Activated T-helper 2 cell treated with anti-CD3 and anti-CD28 coated beads, Interferon-gamma antibody, Interleukin-2, Interleukin-4, amounts not matched to agents 10 μg/mL and 5 μg/mL and 100 μg/mL, durations not matched to agents 14 hours and 24 hours and 36 hours (primary cell): ENCODE measurements at regions not wholly inside any gene's neighbourhood (a gene's known extent, or its start where the extent isn't known, plus 50 kb on each side); places are given as distances from the start of the nearest gene placed in this dataset.

Experiments used
- DNase-seq: peaks from one replicate; pipeline ENCODE4 v3.0.0; 2021; ENCODE audit warnings: low spot score
- H3K27ac Mint-ChIP-seq: one replicate; pipeline ENCODE4 v1.8.0; 2021; ENCODE audit warnings: mixed read lengths
- H3K27me3 Mint-ChIP-seq: one replicate; pipeline ENCODE4 v1.8.0; 2021; ENCODE audit warnings: low read depth, mixed read lengths
- H3K36me3 Mint-ChIP-seq: one replicate; pipeline ENCODE4 v1.8.0; 2021; ENCODE audit warnings: low read depth, mixed read lengths
- H3K4me1 Mint-ChIP-seq: one replicate; pipeline ENCODE4 v1.8.0; 2021; ENCODE audit warnings: low read depth, mixed read lengths
- H3K4me3 Mint-ChIP-seq: one replicate; pipeline ENCODE4 v1.8.0; 2021; ENCODE audit warnings: low read depth, mild to moderate bottlenecking, moderate library complexity, mixed read lengths
- H3K9me3 Mint-ChIP-seq: one replicate; pipeline ENCODE4 v1.8.0; 2021; ENCODE audit warnings: mixed read lengths
- intact Hi-C: fragments of 100-400 bp; cut with micrococcal nuclease; formaldehyde crosslinking; loops from one replicate; pipeline ENCODE4 v1.15.1; 2023

- no peak for DNase-seq
- H3K4me1 Mint-ChIP-seq, result no peaks in the 10 kb centered on the region
- no peaks in the 10 kb centered on the region for H3K36me3 Mint-ChIP-seq
- no peaks in the 10 kb centered on the region for H3K9me3 Mint-ChIP-seq
- H3K4me3 Mint-ChIP-seq, result no peak overlapping the region
- no peak overlapping the region for H3K27ac Mint-ChIP-seq
- intact Hi-C loops, result no loop called here
- peaks cover 7% of the 10 kb centered on the region for H3K27me3 Mint-ChIP-seq
These were observed 114.4 kb upstream of the SLC22A23 start for GRCh38 chr6:3571250-3571681.

DNA sequence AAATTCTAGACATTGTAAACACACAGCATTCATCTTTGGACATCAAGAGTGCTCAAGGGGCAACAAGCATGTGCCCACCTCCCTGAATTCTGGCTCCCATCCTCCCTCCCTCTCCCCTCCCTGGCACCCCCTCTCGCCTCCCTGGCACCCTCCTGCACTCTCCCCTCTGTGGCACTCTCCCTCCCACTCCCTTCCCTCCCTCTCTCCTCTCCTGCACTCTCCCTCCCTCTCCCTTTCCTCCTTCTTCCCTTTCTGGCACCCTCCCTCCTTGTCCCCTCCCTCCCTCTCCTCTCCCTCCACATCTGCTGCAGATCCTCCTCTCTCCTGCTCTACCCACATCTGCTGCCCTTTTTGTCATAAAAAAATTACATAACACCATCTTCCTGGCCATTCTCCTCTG, 113.0 kb upstream of the SLC22A23 start:
- Mint-ChIP-seq H3K4me3 (no peak overlapping the region), H3K9me3 (no peaks in the 10 kb centered on the region), H3K4me1 (no peaks in the 10 kb centered on the region), H3K36me3 (no peaks in the 10 kb centered on the region), H3K27ac (no peak overlapping the region), H3K27me3 (peaks cover 7% of the 10 kb centered on the region)
- no peak for DNase-seq
- intact Hi-C loops, result no loop called here

DNA sequence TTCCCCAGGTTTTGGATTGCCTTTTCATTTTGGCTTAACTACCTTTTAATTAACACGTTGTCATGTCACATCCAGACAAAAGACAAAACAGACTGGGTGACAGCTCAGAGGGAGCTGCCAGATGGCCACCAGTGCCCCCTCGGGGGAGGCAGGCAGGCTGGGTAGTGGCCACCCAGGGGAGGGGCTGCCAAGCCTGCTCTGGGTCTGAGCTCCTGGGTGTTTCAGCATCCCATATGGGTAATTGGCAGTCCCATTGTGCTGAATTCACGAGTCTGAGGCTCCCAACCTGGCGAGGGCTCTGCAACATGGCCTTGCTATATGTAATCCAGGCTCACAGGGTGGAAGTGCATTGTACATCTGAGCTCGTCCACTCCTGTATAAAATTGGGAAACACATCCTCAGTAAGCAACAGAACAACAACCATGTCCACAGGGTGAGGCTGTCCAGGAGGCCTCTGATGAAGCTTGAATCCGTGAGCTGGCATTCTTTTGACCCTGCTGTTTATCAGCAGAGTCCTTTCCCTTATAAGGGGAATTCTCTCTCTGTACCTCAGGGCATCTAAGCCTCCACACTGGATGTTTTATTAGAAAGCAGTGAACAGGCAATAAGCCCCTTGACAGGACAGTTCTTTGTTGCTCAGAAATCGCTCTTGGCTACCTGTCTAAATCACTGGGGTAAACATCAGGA, 111.7 kb upstream of the SLC22A23 start:
- intact Hi-C loops, result no loop called here
- DNase-seq, result no peak
- Mint-ChIP-seq H3K36me3 (no peaks in the 10 kb centered on the region), H3K27me3 (peaks cover 4% of the 10 kb centered on the region), H3K27ac (no peak overlapping the region), H3K4me1 (no peaks in the 10 kb centered on the region), H3K4me3 (no peak overlapping the region), H3K9me3 (no peaks in the 10 kb centered on the region)

DNA sequence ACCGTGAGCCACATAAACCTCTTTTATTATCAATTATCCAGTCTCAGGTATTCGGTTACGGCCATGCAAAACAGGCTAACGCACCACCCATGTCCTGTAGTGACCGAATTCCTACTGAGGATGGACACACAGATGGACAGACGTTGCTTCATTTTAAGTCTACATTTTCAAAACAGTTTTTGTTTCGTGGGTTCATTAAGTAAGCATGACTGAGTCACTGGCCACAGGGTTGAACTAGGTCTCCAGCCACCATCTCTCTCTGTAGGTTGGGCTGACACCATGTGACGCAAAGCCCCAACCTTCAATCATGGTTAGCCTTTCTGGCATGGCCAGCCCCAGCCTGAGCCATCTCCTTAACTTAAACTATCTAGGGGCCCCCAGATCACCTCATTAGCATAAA, 110.0 kb upstream of the SLC22A23 start:
- no peaks in the 10 kb centered on the region for H3K4me1 Mint-ChIP-seq
- no peaks in the 10 kb centered on the region for H3K36me3 Mint-ChIP-seq
- no peak overlapping the region for H3K4me3 Mint-ChIP-seq
- H3K27me3 Mint-ChIP-seq, result peaks cover 2% of the 10 kb centered on the region
- intact Hi-C loops, result loop anchor here (2.0 kb wide), 1 partner anchor 54 kb away; no protein-coding TSS in a partner anchor
- DNase-seq, result no peak
- H3K9me3 Mint-ChIP-seq, result no peaks in the 10 kb centered on the region
- no peak overlapping the region for H3K27ac Mint-ChIP-seq

DNA sequence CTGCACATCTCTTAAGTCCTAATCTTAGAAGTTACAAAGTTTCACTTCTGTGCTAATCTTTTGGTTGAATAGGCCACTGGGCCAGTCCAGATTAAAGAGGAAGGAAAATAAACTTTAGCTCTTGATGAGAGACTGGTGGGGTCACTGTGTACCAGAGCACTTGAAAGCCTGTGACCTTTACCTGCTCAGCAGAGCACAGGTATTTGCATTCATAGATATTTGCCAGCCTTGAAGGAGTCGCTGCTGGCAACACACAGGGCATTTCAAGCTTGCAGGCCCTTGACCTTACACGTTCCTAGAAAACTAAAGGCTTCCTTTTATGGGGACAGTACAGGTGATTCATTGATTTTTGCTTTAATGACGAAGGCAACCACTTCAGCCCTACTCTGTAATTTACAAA, 108.4 kb upstream of the SLC22A23 start:
- Mint-ChIP-seq H3K4me1 (no peaks in the 10 kb centered on the region), H3K27me3 (peaks cover 9% of the 10 kb centered on the region), H3K9me3 (no peaks in the 10 kb centered on the region), H3K4me3 (no peak overlapping the region), H3K27ac (no peak overlapping the region), H3K36me3 (no peaks in the 10 kb centered on the region)
- intact Hi-C loops, result no loop called here
- no peak for DNase-seq

- peaks cover 7% of the 10 kb centered on the region for H3K27me3 Mint-ChIP-seq
- no peaks in the 10 kb centered on the region for H3K36me3 Mint-ChIP-seq
- H3K27ac Mint-ChIP-seq, result no peak overlapping the region
- H3K9me3 Mint-ChIP-seq, result no peaks in the 10 kb centered on the region
- no peaks in the 10 kb centered on the region for H3K4me1 Mint-ChIP-seq
- DNase-seq, result no peak
- intact Hi-C loops, result no loop called here
- no peak overlapping the region for H3K4me3 Mint-ChIP-seq
These were observed 104.9 kb upstream of the SLC22A23 start for GRCh38 chr6:3561725-3562124.

DNA sequence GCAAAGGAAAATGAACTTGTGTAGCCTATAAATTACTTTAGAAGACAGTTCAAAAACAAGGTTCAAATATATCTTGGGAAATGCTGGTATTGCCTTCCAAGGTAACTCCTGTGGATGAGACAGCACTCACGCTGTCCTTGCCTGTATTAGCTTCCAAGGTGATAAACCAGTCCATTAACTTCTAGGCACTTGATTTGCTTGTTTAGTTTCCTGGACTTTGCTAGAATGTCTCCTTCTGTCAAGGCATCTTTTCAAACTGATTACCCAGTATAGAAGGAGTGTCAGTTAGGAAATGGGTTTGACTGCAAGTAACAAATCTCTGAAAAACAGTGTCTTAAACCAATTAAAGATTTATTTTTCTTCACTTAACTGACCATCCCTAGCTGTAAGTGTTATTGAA, 103.4 kb upstream of the SLC22A23 start:
- Mint-ChIP-seq H3K27ac (no peak overlapping the region), H3K9me3 (no peaks in the 10 kb centered on the region), H3K27me3 (peaks cover 7% of the 10 kb centered on the region), H3K4me3 (no peak overlapping the region), H3K4me1 (no peaks in the 10 kb centered on the region), H3K36me3 (no peaks in the 10 kb centered on the region)
- DNase-seq, result no peak
- intact Hi-C loops, result no loop called here

DNA sequence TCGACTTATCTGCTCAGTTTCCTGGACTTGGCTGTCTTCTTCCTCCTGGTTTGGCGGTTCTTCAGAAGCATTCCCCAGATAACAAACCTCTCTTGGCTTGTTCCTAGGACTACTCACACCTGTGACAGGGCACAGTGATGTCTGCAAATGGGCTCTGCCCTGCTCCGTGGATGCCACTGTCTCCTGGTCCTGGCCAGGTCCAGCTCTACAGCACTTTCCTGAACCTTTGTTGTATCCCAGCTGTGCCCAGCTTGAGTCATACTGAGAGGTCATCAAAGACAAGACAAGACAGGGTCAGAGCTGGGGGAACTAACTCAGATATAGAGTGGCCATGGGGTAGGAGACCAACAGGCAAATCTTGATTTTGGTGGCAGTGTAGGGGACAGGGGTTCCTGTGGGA, 102.7 kb upstream of the SLC22A23 start:
- DNase-seq, result no peak
- Mint-ChIP-seq H3K4me3 (no peak overlapping the region), H3K27ac (no peak overlapping the region), H3K9me3 (no peaks in the 10 kb centered on the region), H3K27me3 (peaks cover 7% of the 10 kb centered on the region), H3K4me1 (no peaks in the 10 kb centered on the region), H3K36me3 (no peaks in the 10 kb centered on the region)
- intact Hi-C loops, result no loop called here

- no peaks in the 10 kb centered on the region for H3K36me3 Mint-ChIP-seq
- no peak overlapping the region for H3K4me3 Mint-ChIP-seq
- peaks cover 15% of the 10 kb centered on the region for H3K27me3 Mint-ChIP-seq
- H3K27ac Mint-ChIP-seq, result no peak overlapping the region
- intact Hi-C loops, result no loop called here
- H3K4me1 Mint-ChIP-seq, result no peaks in the 10 kb centered on the region
- no peaks in the 10 kb centered on the region for H3K9me3 Mint-ChIP-seq
- no peak for DNase-seq
These were observed 100.5 kb upstream of the SLC22A23 start for GRCh38 chr6:3557336-3557735.

DNA sequence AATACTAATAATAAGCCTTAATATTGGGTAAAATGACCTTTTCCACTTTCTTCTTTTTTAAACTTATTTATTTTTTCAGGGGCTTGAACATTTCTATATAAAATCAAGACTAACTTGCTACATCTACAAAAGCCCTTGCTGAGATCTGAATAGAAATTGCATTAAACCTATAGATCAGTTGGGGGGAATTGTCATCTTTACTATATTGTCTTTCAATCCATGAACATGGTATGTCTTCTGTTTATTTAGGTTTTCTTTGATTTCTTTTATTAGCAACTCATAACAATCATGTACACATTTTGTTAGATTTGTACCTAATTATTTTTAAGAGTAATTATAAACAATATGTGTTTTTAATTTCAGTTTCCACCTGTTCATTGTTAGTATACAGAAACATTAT, 96.4 kb upstream of the SLC22A23 start:
- no peaks in the 10 kb centered on the region for H3K9me3 Mint-ChIP-seq
- intact Hi-C loops, result no loop called here
- H3K27me3 Mint-ChIP-seq, result peaks cover 14% of the 10 kb centered on the region
- no peak overlapping the region for H3K4me3 Mint-ChIP-seq
- H3K36me3 Mint-ChIP-seq, result no peaks in the 10 kb centered on the region
- no peak overlapping the region for H3K27ac Mint-ChIP-seq
- H3K4me1 Mint-ChIP-seq, result no peaks in the 10 kb centered on the region
- no peak for DNase-seq

DNA sequence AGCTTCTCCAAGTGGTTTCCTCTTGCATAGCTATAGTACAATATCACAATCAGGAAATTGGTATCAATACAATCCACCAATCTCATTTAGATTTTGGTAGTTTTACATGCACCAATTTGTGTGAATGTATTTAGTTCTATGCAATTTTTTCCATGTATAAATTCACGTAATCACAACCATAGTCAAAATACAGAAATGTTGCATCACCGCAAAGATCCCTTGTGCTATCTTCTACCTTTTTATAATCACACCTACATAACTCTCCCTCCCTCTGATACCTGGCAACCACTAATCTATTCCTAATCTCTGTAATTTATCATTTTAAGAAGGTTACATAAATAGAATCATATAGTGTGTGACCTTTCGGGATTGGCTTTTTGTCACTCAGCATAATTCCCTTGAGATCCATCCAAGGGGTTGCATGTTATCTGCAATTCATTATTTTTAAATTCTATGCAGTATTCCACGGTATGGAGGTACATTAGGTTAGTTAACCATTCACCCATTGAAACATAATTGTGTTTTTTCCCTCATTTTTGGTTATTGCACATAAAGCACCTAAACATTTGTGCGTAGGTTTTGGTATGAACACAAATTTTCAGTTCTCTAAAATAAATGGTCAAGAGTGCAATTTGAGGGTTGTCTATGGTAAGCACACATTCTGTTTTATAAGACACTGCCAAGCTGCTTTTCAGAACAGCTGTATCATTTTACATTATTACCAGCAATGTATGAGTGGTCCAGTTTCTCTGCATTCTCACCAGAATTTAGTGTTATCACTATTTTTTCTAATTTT, 95.1 kb upstream of the SLC22A23 start:
- Mint-ChIP-seq H3K36me3 (no peaks in the 10 kb centered on the region), H3K4me3 (no peak overlapping the region), H3K27me3 (peaks cover 18% of the 10 kb centered on the region), H3K27ac (no peak overlapping the region), H3K4me1 (no peaks in the 10 kb centered on the region), H3K9me3 (no peaks in the 10 kb centered on the region)
- DNase-seq, result no peak
- intact Hi-C loops, result no loop called here

DNA sequence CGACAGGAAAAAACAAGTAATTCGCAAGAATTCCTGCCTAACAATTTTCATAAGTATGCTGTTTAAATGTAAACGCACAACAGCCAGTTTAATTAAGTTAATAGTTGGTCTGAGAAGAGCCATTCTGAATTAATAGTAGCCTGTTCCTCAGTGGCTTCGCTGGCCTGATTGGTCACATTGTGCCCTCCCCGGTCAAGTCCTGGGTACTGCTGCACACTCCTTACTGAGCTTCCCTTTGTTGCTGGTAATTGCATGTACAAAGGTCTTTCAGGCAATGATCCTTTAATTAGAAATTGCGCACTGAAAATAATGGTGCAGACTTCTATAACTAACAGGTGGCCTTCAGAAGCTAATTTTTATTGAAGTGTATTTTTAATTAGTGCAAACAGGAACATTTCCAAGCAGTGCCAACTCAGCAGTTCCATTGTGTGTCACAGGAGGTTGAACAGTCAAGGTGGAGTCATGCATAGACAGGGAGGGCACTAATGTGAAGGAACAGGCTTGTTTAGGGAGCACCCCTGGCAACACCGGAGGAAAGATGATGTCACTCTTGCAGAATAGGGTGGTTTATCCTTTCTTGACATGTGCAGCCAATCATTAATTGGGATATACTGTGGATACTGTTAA, 92.6 kb upstream of the SLC22A23 start:
- Mint-ChIP-seq H3K9me3 (no peaks in the 10 kb centered on the region), H3K27me3 (peaks cover 24% of the 10 kb centered on the region), H3K4me1 (no peaks in the 10 kb centered on the region), H3K4me3 (no peak overlapping the region), H3K36me3 (no peaks in the 10 kb centered on the region), H3K27ac (no peak overlapping the region)
- intact Hi-C loops, result no loop called here
- no peak for DNase-seq

DNA sequence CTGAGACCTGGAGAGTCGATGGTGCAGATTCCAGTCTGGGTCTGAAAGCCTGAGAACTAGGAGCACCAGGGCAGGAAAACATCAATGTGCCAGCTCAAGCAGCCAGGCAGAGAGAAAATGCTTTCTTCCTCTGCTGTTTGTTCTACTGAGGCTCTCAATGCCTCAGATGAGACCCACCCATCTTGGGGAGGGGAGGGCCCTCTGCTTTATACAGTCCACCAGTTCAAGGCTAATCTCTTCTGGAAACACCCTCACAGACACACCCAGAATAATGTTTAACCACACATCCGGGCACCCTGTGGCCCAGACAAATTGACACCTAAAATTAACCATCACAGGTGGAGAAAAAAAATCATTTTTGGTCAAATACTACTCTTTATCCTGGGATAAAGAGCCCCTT, 89.3 kb upstream of the SLC22A23 start:
- no peaks in the 10 kb centered on the region for H3K9me3 Mint-ChIP-seq
- intact Hi-C loops, result no loop called here
- H3K27me3 Mint-ChIP-seq, result peaks cover 15% of the 10 kb centered on the region
- DNase-seq, result no peak
- H3K4me1 Mint-ChIP-seq, result no peaks in the 10 kb centered on the region
- H3K27ac Mint-ChIP-seq, result no peak overlapping the region
- H3K4me3 Mint-ChIP-seq, result no peak overlapping the region
- H3K36me3 Mint-ChIP-seq, result no peaks in the 10 kb centered on the region
